ENCODE measurements at regions not wholly inside any gene's neighbourhood (a gene's known extent, or its start where the extent isn't known, plus 50 kb on each side); places are given as distances from the start of the nearest gene placed in this dataset.
"Not testable (repeated sequence)": the region's sequence is repeated elsewhere in the genome, so short reads cannot be mapped to it uniquely, and the experiment has no call there.

DNA sequence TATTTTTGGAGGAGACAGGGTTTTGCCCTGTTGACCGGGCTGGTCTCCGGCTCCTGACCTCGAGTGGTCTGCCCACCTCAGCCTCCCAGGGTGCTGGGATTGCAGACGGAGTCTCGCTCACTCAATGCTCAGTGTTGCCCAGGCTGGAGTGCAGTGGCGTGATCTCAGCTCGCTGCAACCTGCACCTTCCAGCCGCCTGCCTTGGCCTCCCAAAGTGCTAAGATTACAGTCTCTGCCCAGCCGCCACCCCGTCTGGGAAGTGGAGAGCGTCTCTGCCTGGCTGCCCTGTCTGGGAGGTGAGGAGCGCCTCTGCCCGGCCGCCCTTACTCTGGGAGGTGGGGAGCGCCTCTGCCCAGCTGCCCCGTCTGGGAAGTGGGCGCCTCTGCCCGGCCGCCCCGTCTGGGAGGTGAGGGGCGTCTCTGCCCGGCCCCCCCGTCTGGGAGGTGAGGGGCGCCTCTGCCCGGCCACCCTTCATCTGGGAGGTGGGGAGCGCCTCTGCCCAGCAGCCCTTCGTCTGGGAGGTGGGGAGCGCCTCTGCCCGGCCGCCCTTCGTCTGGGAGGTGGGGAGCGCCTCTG, 249.8 kb upstream of the USP15 start:
- TF ChIP-seq POLR2A, EP300, POLR2AphosphoS5 (IDR thresholded peaks at IDR 0.05): not testable (repeated sequence)
- TF ChIP-seq, protein P1, sequence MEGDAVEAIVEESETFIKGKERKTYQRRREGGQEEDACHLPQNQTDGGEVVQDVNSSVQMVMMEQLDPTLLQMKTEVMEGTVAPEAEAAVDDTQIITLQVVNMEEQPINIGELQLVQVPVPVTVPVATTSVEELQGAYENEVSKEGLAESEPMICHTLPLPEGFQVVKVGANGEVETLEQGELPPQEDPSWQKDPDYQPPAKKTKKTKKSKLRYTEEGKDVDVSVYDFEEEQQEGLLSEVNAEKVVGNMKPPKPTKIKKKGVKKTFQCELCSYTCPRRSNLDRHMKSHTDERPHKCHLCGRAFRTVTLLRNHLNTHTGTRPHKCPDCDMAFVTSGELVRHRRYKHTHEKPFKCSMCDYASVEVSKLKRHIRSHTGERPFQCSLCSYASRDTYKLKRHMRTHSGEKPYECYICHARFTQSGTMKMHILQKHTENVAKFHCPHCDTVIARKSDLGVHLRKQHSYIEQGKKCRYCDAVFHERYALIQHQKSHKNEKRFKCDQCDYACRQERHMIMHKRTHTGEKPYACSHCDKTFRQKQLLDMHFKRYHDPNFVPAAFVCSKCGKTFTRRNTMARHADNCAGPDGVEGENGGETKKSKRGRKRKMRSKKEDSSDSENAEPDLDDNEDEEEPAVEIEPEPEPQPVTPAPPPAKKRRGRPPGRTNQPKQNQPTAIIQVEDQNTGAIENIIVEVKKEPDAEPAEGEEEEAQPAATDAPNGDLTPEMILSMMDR (IDR thresholded peaks at IDR 0.05): not testable (repeated sequence)

All from sigmoid colon (tissue), 4 donors.